ENCODE measurements at regions not wholly inside any gene's neighbourhood (a gene's known extent, or its start where the extent isn't known, plus 50 kb on each side); places are given as distances from the start of the nearest gene placed in this dataset.

GRCh38 chr6:4370066-4370465, 234.7 kb upstream of the ECI2 start:
- Histone ChIP-seq H3K4me2 (ENCODE audit: low read length) (no peak overlapping the region), H3K79me2 (ENCODE audit: low read length) (no peaks in the 10 kb centered on the region), H3K4me1 (ENCODE audit: low read length) (peaks cover under 1% of the 10 kb centered on the region; the same call in 1 of the 2 replicates), H3K9me3 (ENCODE audit: insufficient read depth, low read length) (no peaks in the 10 kb centered on the region), H2AFZ (ENCODE audit: low read depth, low read length) (no peak overlapping the region), H3K9ac (ENCODE audit: low read length) (no peak overlapping the region), H3K27ac (ENCODE audit: low read length) (no peak overlapping the region), H3K36me3 (replicated peaks; ENCODE audit: low read depth, low read length) (no peaks in the 10 kb centered on the region), H4K20me1 (ENCODE audit: insufficient read depth, low read length) (no peaks in the 10 kb centered on the region), H3K4me3 (ENCODE audit: low read length) (no peak overlapping the region), H3K27me3 (ENCODE audit: low read depth, low read length) (no peaks in the 10 kb centered on the region)
- no peak for TF ChIP-seq EZH2phosphoT487 (IDR thresholded peaks at IDR 0.05; ENCODE audit: low read depth)
- TF ChIP-seq, protein P1, sequence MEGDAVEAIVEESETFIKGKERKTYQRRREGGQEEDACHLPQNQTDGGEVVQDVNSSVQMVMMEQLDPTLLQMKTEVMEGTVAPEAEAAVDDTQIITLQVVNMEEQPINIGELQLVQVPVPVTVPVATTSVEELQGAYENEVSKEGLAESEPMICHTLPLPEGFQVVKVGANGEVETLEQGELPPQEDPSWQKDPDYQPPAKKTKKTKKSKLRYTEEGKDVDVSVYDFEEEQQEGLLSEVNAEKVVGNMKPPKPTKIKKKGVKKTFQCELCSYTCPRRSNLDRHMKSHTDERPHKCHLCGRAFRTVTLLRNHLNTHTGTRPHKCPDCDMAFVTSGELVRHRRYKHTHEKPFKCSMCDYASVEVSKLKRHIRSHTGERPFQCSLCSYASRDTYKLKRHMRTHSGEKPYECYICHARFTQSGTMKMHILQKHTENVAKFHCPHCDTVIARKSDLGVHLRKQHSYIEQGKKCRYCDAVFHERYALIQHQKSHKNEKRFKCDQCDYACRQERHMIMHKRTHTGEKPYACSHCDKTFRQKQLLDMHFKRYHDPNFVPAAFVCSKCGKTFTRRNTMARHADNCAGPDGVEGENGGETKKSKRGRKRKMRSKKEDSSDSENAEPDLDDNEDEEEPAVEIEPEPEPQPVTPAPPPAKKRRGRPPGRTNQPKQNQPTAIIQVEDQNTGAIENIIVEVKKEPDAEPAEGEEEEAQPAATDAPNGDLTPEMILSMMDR (IDR thresholded peaks at IDR 0.05; ENCODE audit: low read depth, low read length) = no peak

DNA sequence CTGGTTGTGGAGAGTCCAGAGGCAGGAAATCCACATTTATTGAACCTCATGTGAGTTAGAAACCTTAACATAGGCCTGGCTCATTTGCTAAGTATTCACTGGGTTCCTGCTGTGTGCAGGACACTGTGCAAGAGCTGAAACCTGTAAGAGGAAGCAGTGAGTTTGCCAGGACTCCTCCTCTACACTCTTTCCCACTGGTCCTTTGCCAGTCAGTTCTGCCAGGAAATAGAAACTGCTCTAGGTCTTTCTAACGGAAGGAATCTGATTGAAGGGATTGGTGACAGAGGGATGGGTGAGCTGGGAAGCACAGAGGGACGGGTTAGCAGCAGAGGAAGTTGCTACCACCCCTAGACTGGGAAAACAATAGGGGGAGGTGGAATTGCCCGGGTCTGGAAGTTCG, 234.2 kb upstream of the ECI2 start:
- Histone ChIP-seq H3K9ac (ENCODE audit: low read length) (no peak overlapping the region), H3K9me3 (ENCODE audit: insufficient read depth, low read length) (no peaks in the 10 kb centered on the region), H3K36me3 (replicated peaks; ENCODE audit: low read depth, low read length) (no peaks in the 10 kb centered on the region), H3K27me3 (ENCODE audit: low read depth, low read length) (no peaks in the 10 kb centered on the region), H3K4me1 (ENCODE audit: low read length) (peaks cover 5% of the 10 kb centered on the region), H3K4me2 (ENCODE audit: low read length) (no peak overlapping the region), H2AFZ (ENCODE audit: low read depth, low read length) (no peak overlapping the region), H3K4me3 (ENCODE audit: low read length) (no peak overlapping the region), H4K20me1 (ENCODE audit: insufficient read depth, low read length) (no peaks in the 10 kb centered on the region), H3K79me2 (ENCODE audit: low read length) (no peaks in the 10 kb centered on the region), H3K27ac (ENCODE audit: low read length) (no peak overlapping the region)
- TF ChIP-seq, protein P1 (IDR thresholded peaks at IDR 0.05; ENCODE audit: low read depth, low read length) = no peak
- no peak for TF ChIP-seq EZH2phosphoT487 (IDR thresholded peaks at IDR 0.05; ENCODE audit: low read depth)

DNA sequence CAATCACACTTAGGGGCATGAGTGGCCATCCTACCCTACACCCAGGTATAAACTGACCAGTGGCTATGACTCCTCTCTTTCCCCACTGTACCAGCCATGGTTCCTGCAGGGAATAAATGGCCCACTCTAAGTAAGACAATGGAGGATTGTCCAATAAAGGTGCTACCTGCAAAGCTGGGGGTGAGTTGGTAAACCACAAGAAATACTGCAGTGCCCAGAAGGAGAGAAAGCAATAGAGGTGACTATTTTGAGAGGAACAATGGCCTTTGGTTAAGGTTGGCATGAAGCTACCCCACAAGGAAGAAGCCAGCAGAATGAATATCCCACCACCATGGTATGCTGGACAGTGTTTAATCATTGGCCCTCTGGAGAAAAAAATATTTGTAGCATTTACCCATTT, 233.3 kb upstream of the ECI2 start:
- no peaks in the 10 kb centered on the region for H3K36me3 ChIP-seq (replicated peaks; ENCODE audit: low read depth, low read length)
- H3K4me2 ChIP-seq (ENCODE audit: low read length) = no peak overlapping the region
- H3K27me3 ChIP-seq (ENCODE audit: low read depth, low read length) = no peaks in the 10 kb centered on the region
- peaks cover 14% of the 10 kb centered on the region for H3K4me1 ChIP-seq (ENCODE audit: low read length)
- H2AFZ ChIP-seq (ENCODE audit: low read depth, low read length) = no peak overlapping the region
- no peak overlapping the region for H3K27ac ChIP-seq (ENCODE audit: low read length)
- no peaks in the 10 kb centered on the region for H4K20me1 ChIP-seq (ENCODE audit: insufficient read depth, low read length)
- TF ChIP-seq, protein P1 (IDR thresholded peaks at IDR 0.05; ENCODE audit: low read depth, low read length) = no peak
- TF ChIP-seq EZH2phosphoT487 (IDR thresholded peaks at IDR 0.05; ENCODE audit: low read depth) = no peak
- no peaks in the 10 kb centered on the region for H3K9me3 ChIP-seq (ENCODE audit: insufficient read depth, low read length)
- no peaks in the 10 kb centered on the region for H3K79me2 ChIP-seq (ENCODE audit: low read length)
- no peak overlapping the region for H3K4me3 ChIP-seq (ENCODE audit: low read length)
- H3K9ac ChIP-seq (ENCODE audit: low read length) = no peak overlapping the region

DNA sequence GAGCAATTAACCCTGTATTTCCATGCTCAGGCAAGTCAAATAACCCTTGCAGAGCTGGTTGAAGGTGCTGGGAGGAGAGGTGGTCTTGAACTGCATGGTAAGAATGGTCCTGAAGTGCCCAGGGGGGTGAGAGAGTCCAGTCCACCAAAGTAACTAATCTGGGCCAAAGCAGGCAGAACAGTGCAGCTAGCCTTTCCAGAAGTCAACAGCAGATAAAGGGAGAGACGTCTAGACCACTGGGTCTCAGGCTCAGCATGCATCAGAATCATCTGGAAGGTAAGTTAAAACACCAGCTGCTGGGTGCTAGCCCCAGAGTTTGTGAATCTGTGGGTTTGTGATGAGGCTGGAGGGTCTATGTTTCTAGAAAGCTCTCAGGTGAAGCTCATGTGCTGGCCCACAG, 232.3 kb upstream of the ECI2 start:
- Histone ChIP-seq H3K4me3 (ENCODE audit: low read length) (no peak overlapping the region), H3K36me3 (replicated peaks; ENCODE audit: low read depth, low read length) (no peaks in the 10 kb centered on the region), H3K4me2 (ENCODE audit: low read length) (no peak overlapping the region), H4K20me1 (ENCODE audit: insufficient read depth, low read length) (no peaks in the 10 kb centered on the region), H3K9ac (ENCODE audit: low read length) (no peak overlapping the region), H3K79me2 (ENCODE audit: low read length) (no peaks in the 10 kb centered on the region), H3K9me3 (ENCODE audit: insufficient read depth, low read length) (no peaks in the 10 kb centered on the region), H2AFZ (ENCODE audit: low read depth, low read length) (no peak overlapping the region), H3K27ac (ENCODE audit: low read length) (no peak overlapping the region), H3K4me1 (ENCODE audit: low read length) (peaks cover 14% of the 10 kb centered on the region), H3K27me3 (ENCODE audit: low read depth, low read length) (no peaks in the 10 kb centered on the region)
- TF ChIP-seq, protein P1 (IDR thresholded peaks at IDR 0.05; ENCODE audit: low read depth, low read length) = no peak
- no peak for TF ChIP-seq EZH2phosphoT487 (IDR thresholded peaks at IDR 0.05; ENCODE audit: low read depth)
